ENCODE measurements at regions not wholly inside any gene's neighbourhood (a gene's known extent, or its start where the extent isn't known, plus 50 kb on each side); places are given as distances from the start of the nearest gene placed in this dataset.

- TF ChIP-seq CTCF (optimal IDR thresholded peaks at IDR 0.05 in 1 of 3, IDR thresholded peaks at IDR 0.05 in 1 of 3, conservative IDR thresholded peaks at IDR 0.05 in 1 of 3; ENCODE audit: extremely low read depth in 1 of 3, insufficient read depth in 2 of 3, low read length in 3 of 3), result no peak
- TF ChIP-seq EZH2 (IDR thresholded peaks at IDR 0.05; ENCODE audit: low read length), result no peak
Measured at GRCh38 chrX:43590150-43590549, 65.9 kb upstream of the MAOA start.
